ENCODE measurements at regions not wholly inside any gene's neighbourhood (a gene's known extent, or its start where the extent isn't known, plus 50 kb on each side); places are given as distances from the start of the nearest gene placed in this dataset.

DNA sequence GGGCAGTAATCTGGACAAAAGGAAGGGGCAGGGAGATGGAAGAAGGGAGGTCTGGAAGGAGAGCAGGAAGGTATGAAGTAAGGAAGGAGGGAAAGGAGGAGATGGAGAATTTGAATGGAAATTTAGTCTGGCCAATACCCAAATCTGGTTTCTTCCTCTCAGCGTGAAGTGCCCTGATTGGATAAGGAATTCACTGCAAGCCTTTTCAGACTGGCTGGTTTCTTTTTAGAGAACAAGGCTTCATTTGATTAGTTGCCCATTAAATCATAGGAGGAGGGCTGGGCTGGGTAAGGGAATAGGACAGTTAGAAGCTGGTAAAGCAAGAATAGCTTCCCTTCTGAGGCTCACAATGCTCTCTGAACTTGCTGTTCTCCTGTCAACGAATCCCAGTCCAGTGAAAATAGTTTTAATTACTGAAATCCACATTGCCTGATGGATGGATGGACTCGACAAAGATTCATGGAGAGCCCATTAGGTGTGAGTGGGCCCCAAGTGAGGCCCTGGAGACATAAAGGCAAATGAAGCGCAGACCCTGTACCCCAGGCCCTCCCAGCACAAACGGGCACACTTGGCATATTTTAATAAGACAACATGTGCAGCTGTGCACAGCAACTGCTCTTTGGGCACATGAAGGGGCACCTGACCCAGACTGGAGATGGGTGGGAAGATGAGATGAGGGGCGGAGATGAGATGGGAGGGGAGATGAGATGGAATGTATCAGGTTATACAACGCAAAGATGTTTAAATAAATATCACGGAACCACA lies 347.1 kb upstream of the GATB start:
- H3K4me1 ChIP-seq (ENCODE audit: control insufficient read depth in 1 of 2, insufficient read depth in 2 of 2, low read length in 2 of 2) = peaks cover 12 to 28% of the 10 kb centered on the region in 2 experiments
- no peaks in the 10 kb centered on the region for H4K20me1 ChIP-seq (ENCODE audit: insufficient read depth)
- H3K36me3 ChIP-seq (ENCODE audit: control insufficient read depth in 1 of 2, insufficient read depth in 2 of 2, low read length in 2 of 2) = no peaks in the 10 kb centered on the region
- H3K27ac ChIP-seq (ENCODE audit: low read depth, low read length) = no peak overlapping the region
- no peak for TF ChIP-seq FOSL1 (IDR thresholded peaks at IDR 0.05; ENCODE audit: low read depth)
- no peak for TF ChIP-seq SRF (IDR thresholded peaks at IDR 0.05; ENCODE audit: low read depth)
- no peak for TF ChIP-seq EGR1 (IDR thresholded peaks at IDR 0.05; ENCODE audit: low read depth)
- TF ChIP-seq CBX3 (IDR thresholded peaks at IDR 0.05; ENCODE audit: low read depth) = no peak
- TF ChIP-seq, protein P1, sequence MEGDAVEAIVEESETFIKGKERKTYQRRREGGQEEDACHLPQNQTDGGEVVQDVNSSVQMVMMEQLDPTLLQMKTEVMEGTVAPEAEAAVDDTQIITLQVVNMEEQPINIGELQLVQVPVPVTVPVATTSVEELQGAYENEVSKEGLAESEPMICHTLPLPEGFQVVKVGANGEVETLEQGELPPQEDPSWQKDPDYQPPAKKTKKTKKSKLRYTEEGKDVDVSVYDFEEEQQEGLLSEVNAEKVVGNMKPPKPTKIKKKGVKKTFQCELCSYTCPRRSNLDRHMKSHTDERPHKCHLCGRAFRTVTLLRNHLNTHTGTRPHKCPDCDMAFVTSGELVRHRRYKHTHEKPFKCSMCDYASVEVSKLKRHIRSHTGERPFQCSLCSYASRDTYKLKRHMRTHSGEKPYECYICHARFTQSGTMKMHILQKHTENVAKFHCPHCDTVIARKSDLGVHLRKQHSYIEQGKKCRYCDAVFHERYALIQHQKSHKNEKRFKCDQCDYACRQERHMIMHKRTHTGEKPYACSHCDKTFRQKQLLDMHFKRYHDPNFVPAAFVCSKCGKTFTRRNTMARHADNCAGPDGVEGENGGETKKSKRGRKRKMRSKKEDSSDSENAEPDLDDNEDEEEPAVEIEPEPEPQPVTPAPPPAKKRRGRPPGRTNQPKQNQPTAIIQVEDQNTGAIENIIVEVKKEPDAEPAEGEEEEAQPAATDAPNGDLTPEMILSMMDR (IDR thresholded peaks at IDR 0.05 in 2 of 3, conservative IDR thresholded peaks at IDR 0.05 in 1 of 3; ENCODE audit: borderline replicate concordance in 1 of 3, insufficient read depth in 1 of 3, low read depth in 2 of 3, low read length in 2 of 3) = no peak
- TF ChIP-seq ZFX (IDR thresholded peaks at IDR 0.05) = no peak
- no peak for TF ChIP-seq ZNF274 (IDR thresholded peaks at IDR 0.05; ENCODE audit: low read depth, low read length)
- no peak for TF ChIP-seq EZH2 (IDR thresholded peaks at IDR 0.05)
- TF ChIP-seq TCF7L2 (IDR thresholded peaks at IDR 0.05; ENCODE audit: borderline replicate concordance, extremely low read depth, insufficient read depth, insufficient read length) = no peak
- TF ChIP-seq, protein P2, sequence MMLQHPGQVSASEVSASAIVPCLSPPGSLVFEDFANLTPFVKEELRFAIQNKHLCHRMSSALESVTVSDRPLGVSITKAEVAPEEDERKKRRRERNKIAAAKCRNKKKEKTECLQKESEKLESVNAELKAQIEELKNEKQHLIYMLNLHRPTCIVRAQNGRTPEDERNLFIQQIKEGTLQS (IDR thresholded peaks at IDR 0.05) = no peak
- no peak for TF ChIP-seq CEBPB (IDR thresholded peaks at IDR 0.05; ENCODE audit: low read depth)
- DNase-seq (ENCODE audit: low read depth, low spot score) (no peak), ATAC-seq (no peak)
- no peak overlapping the region for H3K9ac ChIP-seq (ENCODE audit: low read length)
- H3K9me3 ChIP-seq (ENCODE audit: control insufficient read depth in 1 of 2, insufficient read depth in 1 of 2, low read depth in 1 of 2, low read length in 2 of 2) = no peaks in the 10 kb centered on the region
- no peak overlapping the region for H3K4me3 ChIP-seq (replicated peaks in 1 of 2; ENCODE audit: low read depth in 1 of 2, low read length in 2 of 2)
- no peak overlapping the region for H3K4me2 ChIP-seq (ENCODE audit: low read length)
- intact Hi-C loops (cut with micrococcal nuclease) = loop anchor here (10.0 kb wide), 1 partner anchor 257 kb away; no protein-coding TSS in a partner anchor
- no peaks in the 10 kb centered on the region for H3K9me2 ChIP-seq (ENCODE audit: insufficient read depth)
- RAD21 ChIA-PET (ENCODE audit: low non-redundant PET in 1 of 2, low total read pairs in 2 of 2, uncharacterized antibody in 2 of 2, unreplicated experiment in 2 of 2) = no interaction called here
- BruUV-seq (replicated peaks) = no TSS peak
- no peaks in the 10 kb centered on the region for H3K79me2 ChIP-seq (ENCODE audit: insufficient read depth, low read length)
- no peaks in the 10 kb centered on the region for H3K27me3 ChIP-seq (ENCODE audit: insufficient read depth, low read length)
- CTCF ChIA-PET = no interaction called here
- POLR2A ChIA-PET = no interaction called here
- no peak overlapping the region for H2AFZ ChIP-seq (ENCODE audit: low read depth, low read length, poor library complexity, severe bottlenecking)
